Loucy (cell line): ENCODE measurements at regions not wholly inside any gene's neighbourhood (a gene's known extent, or its start where the extent isn't known, plus 50 kb on each side); places are given as distances from the start of the nearest gene placed in this dataset.

Experiments used
- H2AFZ ChIP-seq: fragments of 200-600 bp; sonication (generic); 2 replicates; pipeline ENCODE4 v1.6.0; 2016; ENCODE audit warnings: antibody characterized with exemption, mild to moderate bottlenecking, low read length, moderate library complexity
- H3F3A ChIP-seq: fragments of 200-600 bp; 2 replicates; pipeline ENCODE4 v1.6.0; 2016; ENCODE audit warnings: antibody characterized with exemption, low read depth, mild to moderate bottlenecking
- H3K27me3 ChIP-seq: fragments of 200-600 bp; sonication (generic); 2 replicates; pipeline ENCODE4 v1.6.1; 2014; ENCODE audit warnings: low read length, mild to moderate bottlenecking; ENCODE audit not compliant: insufficient read depth, poor library complexity, severe bottlenecking
- H3K36me3 ChIP-seq: fragments of 200-600 bp; sonication (generic); 2 replicates; pipeline ENCODE4 v1.6.1; 2016; ENCODE audit warnings: low read length; ENCODE audit not compliant: insufficient read depth
- H3K4me1 ChIP-seq: fragments of 200-600 bp; sonication (generic); 2 replicates; pipeline ENCODE4 v1.5.1; 2014; ENCODE audit warnings: low read length, mild to moderate bottlenecking; ENCODE audit not compliant: insufficient read depth, poor library complexity, severe bottlenecking
- H3K4me2 ChIP-seq: fragments of 200-600 bp; sonication (generic); 2 replicates; pipeline ENCODE4 v1.6.0; 2014; ENCODE audit warnings: antibody characterized with exemption, low read length, low read depth, mild to moderate bottlenecking; ENCODE audit not compliant: poor library complexity, severe bottlenecking
- H3K4me3 ChIP-seq: fragments of 200-600 bp; sonication (generic); 2 replicates; pipeline ENCODE4 v1.5.1; 2014; ENCODE audit warnings: low read length, mild to moderate bottlenecking, mixed read lengths; ENCODE audit not compliant: poor library complexity, severe bottlenecking
- H3K79me2 ChIP-seq: fragments of 200-600 bp; sonication (generic); 2 replicates; pipeline ENCODE4 v1.6.1; 2014; ENCODE audit warnings: low read length; ENCODE audit not compliant: insufficient read depth
- H3K9ac ChIP-seq: fragments of 200-600 bp; sonication (generic); 2 replicates; pipeline ENCODE4 v1.6.0; 2014; ENCODE audit warnings: mild to moderate bottlenecking, low read depth, low read length, moderate library complexity; ENCODE audit not compliant: poor library complexity, severe bottlenecking
- H3K9me2 ChIP-seq: fragments of 200-600 bp; sonication (generic); replicated peaks from 2 replicates; pipeline ENCODE4 v1.6.1; 2016; ENCODE audit warnings: low read depth, low read length, mixed read lengths
- H3K9me3 ChIP-seq: fragments of 200-600 bp; sonication (generic); 2 replicates; pipeline ENCODE4 v1.6.1; 2014; ENCODE audit warnings: mild to moderate bottlenecking, antibody characterized with exemption, low read length, low read depth; ENCODE audit not compliant: insufficient read depth
- H4K20me1 ChIP-seq: fragments of 200-600 bp; sonication (generic); 2 replicates; pipeline ENCODE4 v1.6.0; 2014; ENCODE audit warnings: antibody characterized with exemption, low read length, mild to moderate bottlenecking; ENCODE audit not compliant: insufficient read depth, poor library complexity, severe bottlenecking
- EZH2phosphoT487 ChIP-seq: fragments of 200-600 bp; IDR thresholded peaks from 2 replicates; pipeline ENCODE4 v1.6.1; 2018; ENCODE audit warnings: antibody characterized with exemption, mild to moderate bottlenecking, moderate library complexity, borderline replicate concordance
- TF ChIP-seq, protein P1 (sequence below): fragments of 200-600 bp; sonication (generic); conservative IDR thresholded peaks from 2 replicates; pipeline ENCODE4 v1.5.1; 2014; ENCODE audit warnings: mild to moderate bottlenecking, antibody characterized with exemption, low read length

DNA sequence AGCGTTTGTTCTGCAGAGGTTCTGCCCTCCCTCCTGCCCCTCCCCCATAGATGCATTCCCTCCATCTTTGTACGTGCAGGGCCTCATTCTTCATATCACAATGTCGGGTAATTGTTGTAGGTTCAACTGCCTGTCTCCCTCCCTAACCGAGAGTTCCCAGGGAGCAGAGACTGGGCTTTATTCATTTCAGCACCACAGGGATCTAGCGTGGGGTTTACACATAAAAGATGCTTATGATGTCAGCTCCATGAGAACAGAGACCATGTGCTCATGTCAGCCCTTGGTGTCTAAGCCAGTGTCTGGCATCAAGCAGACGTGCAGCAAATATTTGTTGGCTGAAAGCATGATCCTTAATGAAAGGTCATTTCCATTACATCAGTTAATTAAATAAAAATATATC lies 298.9 kb upstream of the TRIB2 start:
- Histone ChIP-seq H3K4me2 (no peak overlapping the region), H3K9me3 (peaks cover 2% of the 10 kb centered on the region; the same call in 1 of the 2 replicates), H3K4me1 (peaks cover 17% of the 10 kb centered on the region), H3F3A (no peaks in the 10 kb centered on the region), H3K79me2 (no peaks in the 10 kb centered on the region), H3K9ac (no peak overlapping the region), H4K20me1 (no peaks in the 10 kb centered on the region), H2AFZ (no peak overlapping the region), H3K4me3 (no peak overlapping the region), H3K9me2 (no peaks in the 10 kb centered on the region), H3K27me3 (no peaks in the 10 kb centered on the region), H3K36me3 (no peaks in the 10 kb centered on the region)
- TF ChIP-seq, protein P1, sequence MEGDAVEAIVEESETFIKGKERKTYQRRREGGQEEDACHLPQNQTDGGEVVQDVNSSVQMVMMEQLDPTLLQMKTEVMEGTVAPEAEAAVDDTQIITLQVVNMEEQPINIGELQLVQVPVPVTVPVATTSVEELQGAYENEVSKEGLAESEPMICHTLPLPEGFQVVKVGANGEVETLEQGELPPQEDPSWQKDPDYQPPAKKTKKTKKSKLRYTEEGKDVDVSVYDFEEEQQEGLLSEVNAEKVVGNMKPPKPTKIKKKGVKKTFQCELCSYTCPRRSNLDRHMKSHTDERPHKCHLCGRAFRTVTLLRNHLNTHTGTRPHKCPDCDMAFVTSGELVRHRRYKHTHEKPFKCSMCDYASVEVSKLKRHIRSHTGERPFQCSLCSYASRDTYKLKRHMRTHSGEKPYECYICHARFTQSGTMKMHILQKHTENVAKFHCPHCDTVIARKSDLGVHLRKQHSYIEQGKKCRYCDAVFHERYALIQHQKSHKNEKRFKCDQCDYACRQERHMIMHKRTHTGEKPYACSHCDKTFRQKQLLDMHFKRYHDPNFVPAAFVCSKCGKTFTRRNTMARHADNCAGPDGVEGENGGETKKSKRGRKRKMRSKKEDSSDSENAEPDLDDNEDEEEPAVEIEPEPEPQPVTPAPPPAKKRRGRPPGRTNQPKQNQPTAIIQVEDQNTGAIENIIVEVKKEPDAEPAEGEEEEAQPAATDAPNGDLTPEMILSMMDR, result no peak
- TF ChIP-seq EZH2phosphoT487, result no peak

- Histone ChIP-seq H3K4me3 (no peak overlapping the region), H2AFZ (no peak overlapping the region), H3F3A (no peaks in the 10 kb centered on the region), H3K36me3 (no peaks in the 10 kb centered on the region), H4K20me1 (no peaks in the 10 kb centered on the region), H3K79me2 (no peaks in the 10 kb centered on the region), H3K9me3 (peaks cover 2% of the 10 kb centered on the region; the same call in 1 of the 2 replicates), H3K4me2 (no peak overlapping the region), H3K9me2 (no peaks in the 10 kb centered on the region), H3K27me3 (no peaks in the 10 kb centered on the region), H3K4me1 (peaks cover 12% of the 10 kb centered on the region), H3K9ac (no peak overlapping the region)
- TF ChIP-seq EZH2phosphoT487, result no peak
- TF ChIP-seq, protein P1, result no peak
Measured at GRCh38 chr2:12419803-12420202, 296.9 kb upstream of the TRIB2 start.

GRCh38 chr2:12421046-12421445 lies 295.7 kb upstream of the TRIB2 start:
- no peak overlapping the region for H3K4me2 ChIP-seq
- H3K9me2 ChIP-seq, result no peaks in the 10 kb centered on the region
- no peaks in the 10 kb centered on the region for H3K9me3 ChIP-seq
- no peaks in the 10 kb centered on the region for H4K20me1 ChIP-seq
- no peaks in the 10 kb centered on the region for H3K79me2 ChIP-seq
- no peaks in the 10 kb centered on the region for H3K27me3 ChIP-seq
- peaks cover 12% of the 10 kb centered on the region for H3K4me1 ChIP-seq
- no peaks in the 10 kb centered on the region for H3K36me3 ChIP-seq
- H3K9ac ChIP-seq, result no peak overlapping the region
- no peaks in the 10 kb centered on the region for H3F3A ChIP-seq
- TF ChIP-seq EZH2phosphoT487, result no peak
- TF ChIP-seq, protein P1, result no peak
- H3K4me3 ChIP-seq, result no peak overlapping the region
- H2AFZ ChIP-seq, result no peak overlapping the region
